OCI-LY7 (cell line): ENCODE measurements at regions not wholly inside any gene's neighbourhood (a gene's known extent, or its start where the extent isn't known, plus 50 kb on each side); places are given as distances from the start of the nearest gene placed in this dataset.

Experiments used
- BruUV-seq: library from RNA; stranded (reverse); fragments of 400-500 nt; replicated peaks from 2 replicates; lab custom pipeline; 2021; lab: Mats Ljungman, UMichigan
- CTCF ChIA-PET: fragments of 300-600 bp; sonication (Branson Sonifier 250); formaldehyde crosslinking; loops from one replicate; lab custom pipeline; 2022; ENCODE audit warnings: antibody characterized with exemption; ENCODE audit not compliant: unreplicated experiment; lab: Charles Lee
- POLR2A ChIA-PET: fragments of 300-600 bp; sonication (Branson Sonifier 250); formaldehyde crosslinking; loops from one replicate; lab custom pipeline; 2022; ENCODE audit warnings: antibody characterized with exemption; lab: Charles Lee
- DNase-seq: peaks from one replicate; pipeline ENCODE4 v3.0.0-alpha.2; 2015; ENCODE audit warnings: low spot score
- H2AFZ ChIP-seq: fragments of 200-600 bp; sonication (generic), shearing (Covaris generic); 2 replicates; pipeline ENCODE4 v1.6.1; 2014; ENCODE audit warnings: mild to moderate bottlenecking, antibody characterized with exemption, low read length, moderate library complexity
- H3K27ac ChIP-seq: fragments of 200-600 bp; sonication (generic); 2 replicates; pipeline ENCODE4 v1.5.1; 2014; ENCODE audit warnings: mixed run types, low read depth, mild to moderate bottlenecking, moderate library complexity, low read length, inconsistent platforms; ENCODE audit not compliant: poor library complexity, severe bottlenecking
- H3K36me3 ChIP-seq: fragments of 200-600 bp; sonication (generic); 2 replicates; pipeline ENCODE4 v1.6.1; 2014; ENCODE audit warnings: mild to moderate bottlenecking, antibody characterized with exemption, low read length, moderate library complexity, mixed read lengths; ENCODE audit not compliant: insufficient read depth
- H3K4me1 ChIP-seq: fragments of 200-600 bp; sonication (generic); 2 replicates; pipeline ENCODE4 v1.5.1; 2014; ENCODE audit warnings: mild to moderate bottlenecking, low read length; ENCODE audit not compliant: insufficient read depth, poor library complexity, severe bottlenecking
- H3K4me2 ChIP-seq: fragments of 200-600 bp; sonication (generic); 2 replicates; pipeline ENCODE4 v1.6.1; 2014; ENCODE audit warnings: mild to moderate bottlenecking, low read length
- H3K4me3 ChIP-seq: fragments of 200-600 bp; sonication (generic); 2 replicates; pipeline ENCODE4 v1.5.1; 2014; ENCODE audit warnings: mild to moderate bottlenecking, low read depth, low read length; ENCODE audit not compliant: poor library complexity, severe bottlenecking
- H3K79me2 ChIP-seq: fragments of 200-600 bp; sonication (generic); 2 replicates; pipeline ENCODE4 v1.6.1; 2016; ENCODE audit warnings: low read depth, mild to moderate bottlenecking, low read length, moderate library complexity, mixed read lengths; ENCODE audit not compliant: insufficient read depth
- H3K9me2 ChIP-seq: fragments of 200-600 bp; sonication (generic); 2 replicates; pipeline ENCODE4 v1.6.1; 2016; ENCODE audit warnings: mild to moderate bottlenecking, low read length, mixed read lengths; ENCODE audit not compliant: insufficient read depth
- H3K9me3 ChIP-seq: fragments of 200-600 bp; sonication (generic); 2 replicates; pipeline ENCODE4 v1.6.1; 2014; ENCODE audit warnings: mild to moderate bottlenecking, mixed run types, low read length, mixed read lengths
- H4K20me1 ChIP-seq: fragments of 200-600 bp; sonication (generic); 2 replicates; pipeline ENCODE4 v1.6.1; 2014; ENCODE audit warnings: mild to moderate bottlenecking, antibody characterized with exemption, low read length, moderate library complexity, mixed read lengths; ENCODE audit not compliant: insufficient read depth
- EZH2phosphoT487 ChIP-seq: fragments of 200-600 bp; sonication (generic); IDR thresholded peaks from 2 replicates; pipeline ENCODE4 v1.6.1; 2018; ENCODE audit warnings: low read depth, borderline replicate concordance, mild to moderate bottlenecking, mixed run types, antibody characterized with exemption, low read length, moderate library complexity, mixed read lengths
- intact Hi-C: fragments of 100-400 bp; cut with micrococcal nuclease; formaldehyde crosslinking; loops from one replicate; pipeline ENCODE4 v1.10.0; 2022; ENCODE audit not compliant: unreplicated experiment
- TF ChIP-seq, protein P1 (sequence below): fragments of 200-600 bp; sonication (generic); conservative IDR thresholded peaks from 2 replicates; pipeline ENCODE4 v1.5.1; 2014; ENCODE audit warnings: mild to moderate bottlenecking, antibody characterized with exemption, low read length, moderate library complexity, mixed read lengths

- DNase-seq = no peak
- Histone ChIP-seq H3K36me3 (no peaks in the 10 kb centered on the region), H3K9me2 (no peaks in the 10 kb centered on the region), H3K4me1 (no peaks in the 10 kb centered on the region), H3K4me2 (no peak overlapping the region), H3K4me3 (no peak overlapping the region), H3K9me3 (no peaks in the 10 kb centered on the region), H4K20me1 (no peaks in the 10 kb centered on the region), H2AFZ (no peak overlapping the region), H3K27ac (no peak overlapping the region), H3K79me2 (no peaks in the 10 kb centered on the region)
- CTCF ChIA-PET = no interaction called here
- intact Hi-C loops = no loop called here
- POLR2A ChIA-PET = no interaction called here
- no peak for TF ChIP-seq EZH2phosphoT487
- TF ChIP-seq, protein P1, sequence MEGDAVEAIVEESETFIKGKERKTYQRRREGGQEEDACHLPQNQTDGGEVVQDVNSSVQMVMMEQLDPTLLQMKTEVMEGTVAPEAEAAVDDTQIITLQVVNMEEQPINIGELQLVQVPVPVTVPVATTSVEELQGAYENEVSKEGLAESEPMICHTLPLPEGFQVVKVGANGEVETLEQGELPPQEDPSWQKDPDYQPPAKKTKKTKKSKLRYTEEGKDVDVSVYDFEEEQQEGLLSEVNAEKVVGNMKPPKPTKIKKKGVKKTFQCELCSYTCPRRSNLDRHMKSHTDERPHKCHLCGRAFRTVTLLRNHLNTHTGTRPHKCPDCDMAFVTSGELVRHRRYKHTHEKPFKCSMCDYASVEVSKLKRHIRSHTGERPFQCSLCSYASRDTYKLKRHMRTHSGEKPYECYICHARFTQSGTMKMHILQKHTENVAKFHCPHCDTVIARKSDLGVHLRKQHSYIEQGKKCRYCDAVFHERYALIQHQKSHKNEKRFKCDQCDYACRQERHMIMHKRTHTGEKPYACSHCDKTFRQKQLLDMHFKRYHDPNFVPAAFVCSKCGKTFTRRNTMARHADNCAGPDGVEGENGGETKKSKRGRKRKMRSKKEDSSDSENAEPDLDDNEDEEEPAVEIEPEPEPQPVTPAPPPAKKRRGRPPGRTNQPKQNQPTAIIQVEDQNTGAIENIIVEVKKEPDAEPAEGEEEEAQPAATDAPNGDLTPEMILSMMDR = no peak
- BruUV-seq = no TSS peak
Observed at GRCh38 chr14:40850191-40850590, 756.5 kb upstream of the LRFN5 start.

DNA sequence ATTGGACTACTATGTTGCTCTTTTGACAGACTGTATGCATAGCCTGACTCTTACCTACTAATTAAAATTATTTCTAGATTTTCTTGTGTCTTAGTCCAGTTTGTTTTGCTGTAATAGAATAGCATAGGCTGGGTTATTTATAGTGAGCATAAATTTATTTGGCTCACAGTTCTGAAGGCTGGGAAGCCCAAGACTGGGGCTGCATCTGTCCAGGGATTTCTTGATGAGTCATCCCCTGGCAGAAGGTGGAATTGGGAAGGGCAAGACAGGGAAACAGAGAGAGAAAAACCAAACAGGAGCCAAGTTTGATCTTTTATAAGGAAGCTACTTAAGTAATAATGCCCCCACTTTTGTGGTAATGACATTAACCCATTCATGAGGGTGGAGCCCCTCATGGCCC lies 759.2 kb upstream of the LRFN5 start:
- Histone ChIP-seq H3K27ac (no peak overlapping the region), H3K9me2 (no peaks in the 10 kb centered on the region), H3K9me3 (no peaks in the 10 kb centered on the region), H3K4me1 (no peaks in the 10 kb centered on the region), H3K4me3 (no peak overlapping the region), H3K36me3 (no peaks in the 10 kb centered on the region), H4K20me1 (no peaks in the 10 kb centered on the region), H3K79me2 (no peaks in the 10 kb centered on the region), H2AFZ (no peak overlapping the region), H3K4me2 (no peak overlapping the region)
- intact Hi-C loops = no loop called here
- DNase-seq = no peak
- BruUV-seq = no TSS peak
- POLR2A ChIA-PET = no interaction called here
- CTCF ChIA-PET = no interaction called here
- TF ChIP-seq, protein P1 = no peak
- no peak for TF ChIP-seq EZH2phosphoT487

DNA sequence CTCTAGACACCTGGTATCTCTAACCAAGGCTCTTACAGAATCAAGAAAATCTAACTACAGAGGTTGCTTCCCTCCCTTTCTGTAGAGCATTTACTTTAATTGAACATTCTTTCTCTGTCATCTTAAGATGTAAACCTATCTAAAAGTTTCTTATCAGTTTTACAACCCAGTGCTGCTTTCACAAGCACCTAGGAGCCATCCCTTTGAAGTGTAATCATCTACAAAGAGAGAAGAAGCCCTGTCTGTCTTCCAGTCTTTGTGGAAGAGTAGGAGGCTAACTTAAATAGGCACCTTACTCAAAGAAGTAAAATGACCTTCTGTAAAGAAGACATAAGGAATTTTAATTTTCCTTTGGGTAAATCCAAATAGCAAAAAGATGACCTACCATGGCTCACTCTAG lies 763.9 kb upstream of the LRFN5 start:
- Histone ChIP-seq H3K4me2 (no peak overlapping the region), H3K4me3 (no peak overlapping the region)
- BruUV-seq = no TSS peak

More for the DNA sequence above, 763.9 kb upstream of the LRFN5 start:
- Histone ChIP-seq H3K36me3 (no peaks in the 10 kb centered on the region), H2AFZ (no peak overlapping the region), H3K27ac (no peak overlapping the region), H3K9me3 (no peaks in the 10 kb centered on the region), H3K4me1 (no peaks in the 10 kb centered on the region), H3K9me2 (no peaks in the 10 kb centered on the region), H3K79me2 (no peaks in the 10 kb centered on the region), H4K20me1 (no peaks in the 10 kb centered on the region)
- TF ChIP-seq, protein P1 = no peak
- no peak for TF ChIP-seq EZH2phosphoT487
- CTCF ChIA-PET = no interaction called here
- POLR2A ChIA-PET = no interaction called here
- intact Hi-C loops = no loop called here
- no peak for DNase-seq
